Mammary epithelial cell (primary cell): ENCODE measurements at regions not wholly inside any gene's neighbourhood (a gene's known extent, or its start where the extent isn't known, plus 50 kb on each side); places are given as distances from the start of the nearest gene placed in this dataset.

Experiments
- CTCF ChIP-seq, 2 donors: IDR thresholded peaks in 1 of 2; conservative IDR thresholded peaks in 1 of 2; 2 replicates each; pipeline ENCODE4 v1.5.1; 2011 to 2012; ENCODE audit warnings: inconsistent platforms in 2 of 2, low read length in 2 of 2, mild to moderate bottlenecking in 2 of 2, control low read depth in 1 of 2, low read depth in 1 of 2; ENCODE audit not compliant: insufficient read depth in 1 of 2; ENCODE audit errors: extremely low read depth in 1 of 2
- EZH2 ChIP-seq: IDR thresholded peaks from 2 replicates; pipeline ENCODE4 v1.6.1; 2012; ENCODE audit warnings: low read length, inconsistent platforms, borderline replicate concordance

DNA sequence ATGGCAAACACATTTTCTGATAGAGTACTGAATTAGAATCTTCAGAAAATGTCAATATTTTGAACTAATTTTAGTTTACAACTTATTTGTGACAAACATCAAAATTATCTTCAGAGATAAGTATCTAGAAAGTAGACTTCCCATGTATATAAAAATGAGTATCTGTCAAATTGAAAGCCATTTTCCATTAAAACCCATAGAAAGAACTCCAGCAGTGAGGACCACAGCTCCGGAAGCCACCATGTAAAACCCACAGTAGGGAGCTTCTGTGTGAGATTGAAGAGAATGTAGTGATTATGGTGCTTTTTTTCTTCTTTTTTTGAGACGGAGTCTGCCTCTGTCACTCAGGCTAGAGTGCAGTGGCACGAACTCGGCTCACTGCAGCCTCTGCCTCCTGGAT, 687.0 kb downstream of the TYW1 start:
- TF ChIP-seq CTCF (conservative IDR thresholded peaks at IDR 0.05 in 1 of 2, IDR thresholded peaks at IDR 0.05 in 1 of 2; ENCODE audit: extremely low read depth in 1 of 2, insufficient read depth in 1 of 2, low read depth in 1 of 2, low read length in 2 of 2) (no peak), EZH2 (no peak)
